Endodermal cell (in vitro differentiated cells): ENCODE measurements at regions not wholly inside any gene's neighbourhood (a gene's known extent, or its start where the extent isn't known, plus 50 kb on each side); places are given as distances from the start of the nearest gene placed in this dataset.
A peak's percentile ranks its signal among the peaks of the same experiment; 100 is the strongest.
"Not testable (repeated sequence)": the region's sequence is repeated elsewhere in the genome, so short reads cannot be mapped to it uniquely, and the experiment has no call there.

Experiments
- DNase-seq: peaks from one replicate; pipeline ENCODE4 v3.0.0-alpha.2; 2017
- H3K27ac ChIP-seq: 2 replicates; pipeline ENCODE4 v1.5.1; 2013; ENCODE audit warnings: mild to moderate bottlenecking, low read depth, low read length, moderate library complexity
- H3K27me3 ChIP-seq: 2 replicates; pipeline ENCODE4 v1.6.1; 2013; ENCODE audit warnings: mild to moderate bottlenecking, low read length, moderate library complexity; ENCODE audit not compliant: insufficient read depth, control insufficient read depth, poor library complexity, severe bottlenecking
- H3K36me3 ChIP-seq: 2 replicates; pipeline ENCODE4 v1.7.0; 2013; ENCODE audit warnings: mild to moderate bottlenecking, low read length, moderate library complexity; ENCODE audit not compliant: control insufficient read depth, insufficient read depth
- H3K4me1 ChIP-seq: one replicate; pipeline ENCODE4 v1.7.0; 2013; ENCODE audit warnings: low read length; ENCODE audit not compliant: control insufficient read depth, insufficient read depth
- H3K4me3 ChIP-seq: 2 replicates; pipeline ENCODE4 v1.5.1; 2013; ENCODE audit warnings: mild to moderate bottlenecking, low read length, moderate library complexity
- H3K9ac ChIP-seq: 2 replicates; pipeline ENCODE4 v1.6.1; 2013; ENCODE audit warnings: mild to moderate bottlenecking, low read length, moderate library complexity; ENCODE audit not compliant: poor library complexity, severe bottlenecking; ENCODE audit errors: extremely low read depth
- H3K9me3 ChIP-seq: 2 replicates; pipeline ENCODE4 v1.6.1; 2013; ENCODE audit warnings: mild to moderate bottlenecking, low read length, moderate library complexity; ENCODE audit not compliant: control insufficient read depth
- H3K27ac Mint-ChIP-seq: 2 replicates; pipeline ENCODE4 v1.8.0; 2020; ENCODE audit warnings: mixed read lengths
- H3K27me3 Mint-ChIP-seq: 2 replicates; pipeline ENCODE4 v1.8.0; 2021; ENCODE audit warnings: mild to moderate bottlenecking, mixed read lengths; ENCODE audit not compliant: insufficient read depth
- H3K36me3 Mint-ChIP-seq: 2 replicates; pipeline ENCODE4 v1.8.0; 2020; ENCODE audit warnings: low read depth, mixed read lengths
- H3K4me1 Mint-ChIP-seq: 2 replicates; pipeline ENCODE4 v1.8.0; 2020; ENCODE audit warnings: mixed read lengths
- H3K4me3 Mint-ChIP-seq: 2 replicates; pipeline ENCODE4 v1.8.0; 2020; ENCODE audit warnings: mild to moderate bottlenecking, moderate library complexity, mixed read lengths
- H3K9me3 Mint-ChIP-seq: 2 replicates; pipeline ENCODE4 v1.8.0; 2020; ENCODE audit warnings: mild to moderate bottlenecking, mixed read lengths
- CTCF ChIP-seq: fragments of 200-600 bp; sonication (generic); conservative IDR thresholded peaks from 2 replicates; pipeline ENCODE4 v1.5.0; 2021; ENCODE audit warnings: antibody characterized with exemption, mild to moderate bottlenecking
- WGBS, 2 experiments: methylation state at CpG; one replicate each; pipeline versions ENCODE4 v1.1.5 to v1.1.7; 2013; ENCODE audit warnings: missing lambda C conversion rate in 2 of 2, mixed read lengths in 1 of 2; ENCODE audit not compliant: insufficient coverage in 1 of 2, insufficient read length in 1 of 2; 5-methylcytosine and 5-hydroxymethylcytosine counted together

GRCh38 chr2:215631696-215632095 is 195.8 kb upstream of the FN1 start:
- peaks cover 45% of the 10 kb centered on the region for H3K36me3 Mint-ChIP-seq
- TF ChIP-seq CTCF = no peak
- peaks cover 18% of the 10 kb centered on the region for H3K4me1 Mint-ChIP-seq
- Histone ChIP-seq H3K27ac (no peak overlapping the region), H3K4me3 (no peak overlapping the region), H3K9me3 (peaks cover 50% of the 10 kb centered on the region), H3K36me3 (no peaks in the 10 kb centered on the region), H3K27me3 (no peaks in the 10 kb centered on the region), H3K4me1 (no peaks in the 10 kb centered on the region), H3K9ac (no peak overlapping the region)
- H3K9me3 Mint-ChIP-seq = peaks cover 52% of the 10 kb centered on the region
- 90 to 100% methylated on average over 2 of the region's 2 CpGs for WGBS, 2 experiments
- no peaks in the 10 kb centered on the region for H3K27me3 Mint-ChIP-seq
- H3K4me3 Mint-ChIP-seq = no peak overlapping the region
- H3K27ac Mint-ChIP-seq = no peak overlapping the region
- no peak for DNase-seq

- not testable (repeated sequence) for H3K27me3 Mint-ChIP-seq, H3K36me3 ChIP-seq
- H3K4me1 Mint-ChIP-seq = peaks cover 20% of the 10 kb centered on the region
Measured at GRCh38 chr2:215630796-215631195, 194.9 kb upstream of the FN1 start.

GRCh38 chr2:215627771-215628170 is 191.9 kb upstream of the FN1 start:
- Mint-ChIP-seq H3K4me3 (no peak overlapping the region), H3K27me3 (no peaks in the 10 kb centered on the region), H3K27ac (no peak overlapping the region), H3K9me3 (peaks cover 34% of the 10 kb centered on the region), H3K36me3 (peaks cover 33% of the 10 kb centered on the region), H3K4me1 (peaks cover 21% of the 10 kb centered on the region)
- Histone ChIP-seq H3K27ac (no peak overlapping the region), H3K27me3 (no peaks in the 10 kb centered on the region), H3K4me1 (peaks cover 4% of the 10 kb centered on the region), H3K36me3 (no peaks in the 10 kb centered on the region), H3K9ac (no peak overlapping the region), H3K4me3 (no peak overlapping the region), H3K9me3 (peaks cover 30% of the 10 kb centered on the region)
- TF ChIP-seq CTCF = no peak
- DNase-seq = no peak
- 100% methylated on average over 1 of the region's 1 CpG; no CpG with 5 or more reads in 1 of the 2 experiments for WGBS, 2 experiments

More at GRCh38 chr2:215630796-215631195, 194.9 kb upstream of the FN1 start:
- H3K27me3 ChIP-seq, H3K9ac ChIP-seq, H3K4me3 ChIP-seq, H3K4me3 Mint-ChIP-seq, H3K27ac ChIP-seq, H3K27ac Mint-ChIP-seq, H3K4me1 ChIP-seq, DNase-seq: not testable (repeated sequence)
- peaks cover 44% of the 10 kb centered on the region for H3K9me3 ChIP-seq
- 86 to 100% methylated on average over 2 of the region's 2 CpGs for WGBS, 2 experiments
- Mint-ChIP-seq H3K9me3 (peaks cover 50% of the 10 kb centered on the region), H3K36me3 (peaks cover 41% of the 10 kb centered on the region)

GRCh38 chr2:215626812-215627281 is 191.0 kb upstream of the FN1 start:
- H3K4me3 Mint-ChIP-seq = no peak overlapping the region
- no peak overlapping the region for H3K27ac ChIP-seq

More at GRCh38 chr2:215626812-215627281, 191.0 kb upstream of the FN1 start:
- 69 to 78% methylated on average over 4 to 5 of the region's 5 CpGs for WGBS, 2 experiments
- H3K27me3 Mint-ChIP-seq = no peaks in the 10 kb centered on the region
- no peak overlapping the region for H3K4me3 ChIP-seq
- no peaks in the 10 kb centered on the region for H3K27me3 ChIP-seq
- H3K27ac Mint-ChIP-seq = peak overlapping the region; percentile 38
- TF ChIP-seq CTCF = no peak
- H3K4me1 Mint-ChIP-seq = peaks cover 22% of the 10 kb centered on the region
- no peak overlapping the region for H3K9ac ChIP-seq
- peaks cover 25% of the 10 kb centered on the region for H3K9me3 Mint-ChIP-seq
- peaks cover 4% of the 10 kb centered on the region for H3K4me1 ChIP-seq
- no peak for DNase-seq
- H3K36me3 Mint-ChIP-seq = peaks cover 24% of the 10 kb centered on the region
- peaks cover 23% of the 10 kb centered on the region for H3K9me3 ChIP-seq
- no peaks in the 10 kb centered on the region for H3K36me3 ChIP-seq
